ENCODE measurements at regions not wholly inside any gene's neighbourhood (a gene's known extent, or its start where the extent isn't known, plus 50 kb on each side); places are given as distances from the start of the nearest gene placed in this dataset.

GRCh38 chr3:188940573-188940932 is 231.2 kb upstream of the TPRG1 start:
- Histone ChIP-seq H4K20me1 (ENCODE audit: low read depth, low read length) (no peaks in the 10 kb centered on the region), H3K9ac (ENCODE audit: low read length) (no peak overlapping the region), H3K79me2 (ENCODE audit: insufficient read depth, low read length) (no peaks in the 10 kb centered on the region), H3K27ac (ENCODE audit: low read depth, low read length) (no peak overlapping the region), H2AFZ (ENCODE audit: low read depth, low read length, severe bottlenecking) (no peak overlapping the region), H3K9me3 (ENCODE audit: insufficient read depth, low read length) (no peaks in the 10 kb centered on the region), H3K9me2 (replicated peaks; ENCODE audit: insufficient read depth, low read length) (no peaks in the 10 kb centered on the region), H3K27me3 (ENCODE audit: low read length) (no peaks in the 10 kb centered on the region), H3K4me2 (ENCODE audit: low read depth, low read length, poor library complexity, severe bottlenecking) (no peak overlapping the region), H3F3A (ENCODE audit: insufficient read depth) (no peaks in the 10 kb centered on the region), H3K4me3 (ENCODE audit: insufficient read depth, low read length, poor library complexity, severe bottlenecking) (no peak overlapping the region), H3K36me3 (ENCODE audit: low read length) (no peaks in the 10 kb centered on the region)
- TF ChIP-seq CTCF (IDR thresholded peaks at IDR 0.05; ENCODE audit: insufficient read depth, low read length, poor library complexity, severe bottlenecking) (no peak), EZH2phosphoT487 (conservative IDR thresholded peaks at IDR 0.05; ENCODE audit: low read length) (no peak)

- Histone ChIP-seq H3K9me3 (ENCODE audit: insufficient read depth, low read length) (no peaks in the 10 kb centered on the region), H3K4me3 (ENCODE audit: insufficient read depth, low read length, poor library complexity, severe bottlenecking) (no peak overlapping the region), H3K9ac (ENCODE audit: low read length) (no peak overlapping the region), H3K9me2 (replicated peaks; ENCODE audit: insufficient read depth, low read length) (no peaks in the 10 kb centered on the region), H3K4me2 (ENCODE audit: low read depth, low read length, poor library complexity, severe bottlenecking) (no peak overlapping the region), H2AFZ (ENCODE audit: low read depth, low read length, severe bottlenecking) (no peak overlapping the region), H3F3A (ENCODE audit: insufficient read depth) (no peaks in the 10 kb centered on the region), H3K27ac (ENCODE audit: low read depth, low read length) (no peak overlapping the region), H3K36me3 (ENCODE audit: low read length) (no peaks in the 10 kb centered on the region), H3K79me2 (ENCODE audit: insufficient read depth, low read length) (no peaks in the 10 kb centered on the region), H3K27me3 (ENCODE audit: low read length) (no peaks in the 10 kb centered on the region), H4K20me1 (ENCODE audit: low read depth, low read length) (no peaks in the 10 kb centered on the region)
- no peak for TF ChIP-seq CTCF (IDR thresholded peaks at IDR 0.05; ENCODE audit: insufficient read depth, low read length, poor library complexity, severe bottlenecking)
- TF ChIP-seq EZH2phosphoT487 (conservative IDR thresholded peaks at IDR 0.05; ENCODE audit: low read length): no peak
Observed at GRCh38 chr3:188941103-188941502, 230.7 kb upstream of the TPRG1 start.

GRCh38 chr3:188942191-188942590 is 229.6 kb upstream of the TPRG1 start:
- Histone ChIP-seq H3K9me2 (replicated peaks; ENCODE audit: insufficient read depth, low read length) (no peaks in the 10 kb centered on the region), H3K27me3 (ENCODE audit: low read length) (no peaks in the 10 kb centered on the region), H3K4me2 (ENCODE audit: low read depth, low read length, poor library complexity, severe bottlenecking) (no peak overlapping the region), H3F3A (ENCODE audit: insufficient read depth) (no peaks in the 10 kb centered on the region), H3K4me3 (ENCODE audit: insufficient read depth, low read length, poor library complexity, severe bottlenecking) (no peak overlapping the region), H4K20me1 (ENCODE audit: low read depth, low read length) (no peaks in the 10 kb centered on the region), H3K9me3 (ENCODE audit: insufficient read depth, low read length) (no peaks in the 10 kb centered on the region), H3K27ac (ENCODE audit: low read depth, low read length) (no peak overlapping the region), H2AFZ (ENCODE audit: low read depth, low read length, severe bottlenecking) (no peak overlapping the region), H3K9ac (ENCODE audit: low read length) (no peak overlapping the region), H3K36me3 (ENCODE audit: low read length) (no peaks in the 10 kb centered on the region), H3K79me2 (ENCODE audit: insufficient read depth, low read length) (no peaks in the 10 kb centered on the region)
- TF ChIP-seq CTCF (IDR thresholded peaks at IDR 0.05; ENCODE audit: insufficient read depth, low read length, poor library complexity, severe bottlenecking): no peak
- no peak for TF ChIP-seq EZH2phosphoT487 (conservative IDR thresholded peaks at IDR 0.05; ENCODE audit: low read length)

GRCh38 chr3:188943591-188943990 is 228.2 kb upstream of the TPRG1 start:
- no peak overlapping the region for H3K4me2 ChIP-seq (ENCODE audit: low read depth, low read length, poor library complexity, severe bottlenecking)

More at GRCh38 chr3:188943591-188943990, 228.2 kb upstream of the TPRG1 start:
- Histone ChIP-seq H3K9me2 (replicated peaks; ENCODE audit: insufficient read depth, low read length) (no peaks in the 10 kb centered on the region), H3K9me3 (ENCODE audit: insufficient read depth, low read length) (no peaks in the 10 kb centered on the region), H3F3A (ENCODE audit: insufficient read depth) (no peaks in the 10 kb centered on the region), H3K27ac (ENCODE audit: low read depth, low read length) (no peak overlapping the region), H3K27me3 (ENCODE audit: low read length) (no peaks in the 10 kb centered on the region), H3K79me2 (ENCODE audit: insufficient read depth, low read length) (no peaks in the 10 kb centered on the region), H3K36me3 (ENCODE audit: low read length) (no peaks in the 10 kb centered on the region), H3K9ac (ENCODE audit: low read length) (no peak overlapping the region), H4K20me1 (ENCODE audit: low read depth, low read length) (no peaks in the 10 kb centered on the region), H3K4me3 (ENCODE audit: insufficient read depth, low read length, poor library complexity, severe bottlenecking) (no peak overlapping the region), H2AFZ (ENCODE audit: low read depth, low read length, severe bottlenecking) (no peak overlapping the region)
- TF ChIP-seq EZH2phosphoT487 (conservative IDR thresholded peaks at IDR 0.05; ENCODE audit: low read length): no peak
- no peak for TF ChIP-seq CTCF (IDR thresholded peaks at IDR 0.05; ENCODE audit: insufficient read depth, low read length, poor library complexity, severe bottlenecking)
